T-helper 17 cell (primary cell): ENCODE measurements at regions not wholly inside any gene's neighbourhood (a gene's known extent, or its start where the extent isn't known, plus 50 kb on each side); places are given as distances from the start of the nearest gene placed in this dataset.

Experiments used
- ATAC-seq: fragments of 150-1000 bp; cut with Tn5 transposase; 2 replicates; pipeline ENCODE4 v1.10.0; 2021; ENCODE audit warnings: mild to moderate bottlenecking, moderate library complexity
- DNase-seq, 3 donors: peaks; one replicate each; pipeline versions ENCODE4 v3.0.0 to v3.0.0-alpha.2; 2020 to 2021
- H3K9me3 ChIP-seq: one replicate; pipeline ENCODE4 v1.7.0; 2013; ENCODE audit warnings: low read length, mild to moderate bottlenecking; ENCODE audit not compliant: control insufficient read depth, poor library complexity, severe bottlenecking
- H3K27ac Mint-ChIP-seq: one replicate; pipeline ENCODE4 v1.8.0; 2022; ENCODE audit warnings: mild to moderate bottlenecking, moderate library complexity, mixed read lengths
- H3K27me3 Mint-ChIP-seq: one replicate; pipeline ENCODE4 v1.8.0; 2022; ENCODE audit warnings: mixed read lengths
- H3K36me3 Mint-ChIP-seq: one replicate; pipeline ENCODE4 v1.8.0; 2022; ENCODE audit warnings: low read depth, mixed read lengths
- H3K4me1 Mint-ChIP-seq: one replicate; pipeline ENCODE4 v1.8.0; 2022; ENCODE audit warnings: mild to moderate bottlenecking, mixed read lengths
- H3K4me3 Mint-ChIP-seq: one replicate; pipeline ENCODE4 v1.8.0; 2022; ENCODE audit warnings: mild to moderate bottlenecking, moderate library complexity, mixed read lengths

- peaks cover 8% of the 10 kb centered on the region for H3K4me1 Mint-ChIP-seq
- DNase-seq (no peak), ATAC-seq (no peak)
- peaks cover 5% of the 10 kb centered on the region for H3K27me3 Mint-ChIP-seq
- H3K4me3 Mint-ChIP-seq: no peak overlapping the region
- H3K9me3 ChIP-seq: peaks cover 3% of the 10 kb centered on the region
- H3K36me3 Mint-ChIP-seq: no peaks in the 10 kb centered on the region
- no peak overlapping the region for H3K27ac Mint-ChIP-seq
Measured at GRCh38 chr2:43119303-43119702, 107.1 kb downstream of the ZFP36L2 start.

GRCh38 chr2:43117521-43118143, 108.8 kb downstream of the ZFP36L2 start:
- peaks cover 3% of the 10 kb centered on the region for H3K9me3 ChIP-seq
- H3K4me3 Mint-ChIP-seq: no peak overlapping the region
- H3K27ac Mint-ChIP-seq: no peak overlapping the region
- peaks cover 5% of the 10 kb centered on the region for H3K27me3 Mint-ChIP-seq
- no peaks in the 10 kb centered on the region for H3K36me3 Mint-ChIP-seq
- no peak for ATAC-seq
- peaks cover 8% of the 10 kb centered on the region for H3K4me1 Mint-ChIP-seq
- DNase-seq: no peak

- H3K9me3 ChIP-seq: peaks cover 3% of the 10 kb centered on the region
- H3K4me1 Mint-ChIP-seq: peaks cover 8% of the 10 kb centered on the region
- no peak overlapping the region for H3K27ac Mint-ChIP-seq
- DNase-seq (no peak), ATAC-seq (no peak)
- H3K27me3 Mint-ChIP-seq: peaks cover 5% of the 10 kb centered on the region
- H3K4me3 Mint-ChIP-seq: no peak overlapping the region
- no peaks in the 10 kb centered on the region for H3K36me3 Mint-ChIP-seq
Measured at GRCh38 chr2:43116988-43117387, 109.4 kb downstream of the ZFP36L2 start.

GRCh38 chr2:43115881-43116280, 110.5 kb downstream of the ZFP36L2 start:
- peaks cover 3% of the 10 kb centered on the region for H3K9me3 ChIP-seq
- H3K36me3 Mint-ChIP-seq: no peaks in the 10 kb centered on the region
- no peak for ATAC-seq
- no peak overlapping the region for H3K4me3 Mint-ChIP-seq
- no peak overlapping the region for H3K27ac Mint-ChIP-seq
- DNase-seq: no peak
- peaks cover 5% of the 10 kb centered on the region for H3K27me3 Mint-ChIP-seq
- H3K4me1 Mint-ChIP-seq: peaks cover 8% of the 10 kb centered on the region

- ATAC-seq (no peak), DNase-seq (no peak)
- H3K9me3 ChIP-seq: peaks cover 3% of the 10 kb centered on the region
- H3K4me3 Mint-ChIP-seq: no peak overlapping the region
- peaks cover 5% of the 10 kb centered on the region for H3K27me3 Mint-ChIP-seq
- no peak overlapping the region for H3K27ac Mint-ChIP-seq
- H3K4me1 Mint-ChIP-seq: peaks cover 8% of the 10 kb centered on the region
- no peaks in the 10 kb centered on the region for H3K36me3 Mint-ChIP-seq
Measured at GRCh38 chr2:43114210-43114609, 112.2 kb downstream of the ZFP36L2 start.

GRCh38 chr2:43111788-43112554, 114.4 kb downstream of the ZFP36L2 start:
- Mint-ChIP-seq H3K36me3 (no peaks in the 10 kb centered on the region), H3K4me3 (no peak overlapping the region), H3K4me1 (peaks cover 10% of the 10 kb centered on the region), H3K27me3 (peaks cover 5% of the 10 kb centered on the region), H3K27ac (no peak overlapping the region)
- DNase-seq: no peak
- H3K9me3 ChIP-seq: no peaks in the 10 kb centered on the region
- ATAC-seq: no peak

- no peak overlapping the region for H3K27ac Mint-ChIP-seq
- H3K4me1 Mint-ChIP-seq: peaks cover 12% of the 10 kb centered on the region
- DNase-seq (no peak), ATAC-seq (no peak)
- H3K27me3 Mint-ChIP-seq: peaks cover 5% of the 10 kb centered on the region
- H3K4me3 Mint-ChIP-seq: no peak overlapping the region
- H3K9me3 ChIP-seq: no peaks in the 10 kb centered on the region
- no peaks in the 10 kb centered on the region for H3K36me3 Mint-ChIP-seq
Measured at GRCh38 chr2:43110442-43110871, 115.9 kb downstream of the ZFP36L2 start.

- Mint-ChIP-seq H3K4me3 (no peak overlapping the region), H3K4me1 (peaks cover 4% of the 10 kb centered on the region), H3K27me3 (no peaks in the 10 kb centered on the region), H3K27ac (no peak overlapping the region), H3K36me3 (no peaks in the 10 kb centered on the region)
- ATAC-seq: no peak
- no peak for DNase-seq
- no peaks in the 10 kb centered on the region for H3K9me3 ChIP-seq
Measured at GRCh38 chr2:43109261-43109743, 117.1 kb downstream of the ZFP36L2 start.

GRCh38 chr2:43107679-43108078, 118.7 kb downstream of the ZFP36L2 start:
- H3K9me3 ChIP-seq: no peaks in the 10 kb centered on the region
- Mint-ChIP-seq H3K27me3 (no peaks in the 10 kb centered on the region), H3K27ac (peak overlapping the region; percentile 57), H3K4me3 (no peak overlapping the region), H3K36me3 (no peaks in the 10 kb centered on the region), H3K4me1 (peaks cover 4% of the 10 kb centered on the region)
- DNase-seq: no peak
- ATAC-seq: peak; percentile 47

- peak overlapping the region; percentile 57 for H3K27ac Mint-ChIP-seq
Measured at GRCh38 chr2:43106559-43107527, 119.6 kb downstream of the ZFP36L2 start.

GRCh38 chr2:43105586-43106558, 120.5 kb downstream of the ZFP36L2 start:
- H3K4me3 Mint-ChIP-seq: no peak overlapping the region
- ATAC-seq: peak; percentile 48

More at GRCh38 chr2:43106559-43107527, 119.6 kb downstream of the ZFP36L2 start:
- no peaks in the 10 kb centered on the region for H3K36me3 Mint-ChIP-seq
- no peak for DNase-seq
- H3K9me3 ChIP-seq: no peaks in the 10 kb centered on the region
- no peaks in the 10 kb centered on the region for H3K27me3 Mint-ChIP-seq
- H3K4me3 Mint-ChIP-seq: no peak overlapping the region
- ATAC-seq: peak; percentile 60
- H3K4me1 Mint-ChIP-seq: peaks cover 4% of the 10 kb centered on the region

GRCh38 chr2:43104763-43105162, 121.6 kb downstream of the ZFP36L2 start:
- no peak overlapping the region for H3K27ac Mint-ChIP-seq
- DNase-seq: no peak
- no peaks in the 10 kb centered on the region for H3K36me3 Mint-ChIP-seq
- no peaks in the 10 kb centered on the region for H3K9me3 ChIP-seq
- H3K27me3 Mint-ChIP-seq: no peaks in the 10 kb centered on the region
- H3K4me3 Mint-ChIP-seq: no peak overlapping the region
- H3K4me1 Mint-ChIP-seq: peaks cover 4% of the 10 kb centered on the region
- ATAC-seq: no peak

More at GRCh38 chr2:43105586-43106558, 120.5 kb downstream of the ZFP36L2 start:
- no peak for DNase-seq
- Mint-ChIP-seq H3K4me1 (peaks cover 4% of the 10 kb centered on the region), H3K27me3 (no peaks in the 10 kb centered on the region), H3K27ac (no peak overlapping the region), H3K36me3 (no peaks in the 10 kb centered on the region)
- H3K9me3 ChIP-seq: no peaks in the 10 kb centered on the region
